Esophagus muscularis mucosa (tissue), 4 donors: ENCODE measurements at regions not wholly inside any gene's neighbourhood (a gene's known extent, or its start where the extent isn't known, plus 50 kb on each side); places are given as distances from the start of the nearest gene placed in this dataset.

Source experiments
- DNase-seq: peaks from one replicate; pipeline ENCODE4 v3.0.0-alpha.2; 2017; ENCODE audit errors: extremely low spot score
- H3K27ac ChIP-seq, 4 donors: fragments of 200-600 bp; sonication (generic); replicated peaks in 1 of 4; 1 replicate in 3 of 4; 2 replicates in 1 of 4; pipeline ENCODE4 v1.5.1; 2016 to 2019; ENCODE audit warnings: mild to moderate bottlenecking in 1 of 4
- H3K27me3 ChIP-seq, 4 donors: fragments of 200-600 bp; sonication (generic); one replicate each; pipeline versions ENCODE4 v1.5.1 to v1.6.0; 2016 to 2019
- H3K36me3 ChIP-seq, 4 donors: fragments of 200-600 bp; sonication (generic); one replicate each; pipeline ENCODE4 v1.5.1; 2016 to 2019
- H3K4me1 ChIP-seq, 4 donors: fragments of 200-600 bp; sonication (generic); one replicate each; pipeline ENCODE4 v1.5.1; 2016 to 2019
- H3K4me3 ChIP-seq, 4 donors: fragments of 200-600 bp; sonication (generic); 1 replicate in 2 of 4; 2 replicates in 2 of 4; pipeline ENCODE4 v1.5.1; 2016 to 2019; ENCODE audit warnings: mild to moderate bottlenecking in 4 of 4, moderate library complexity in 1 of 4
- H3K9me3 ChIP-seq, 4 donors: fragments of 200-600 bp; sonication (generic); 1 replicate in 3 of 4; 2 replicates in 1 of 4; pipeline ENCODE4 v1.5.1; 2016 to 2019
- EP300 ChIP-seq: sonication (generic); formaldehyde crosslinking; IDR thresholded peaks from one replicate; pipeline ENCODE4 v1.6.1; 2017; ENCODE audit warnings: antibody characterized with exemption
- POLR2A ChIP-seq: fragments of 450-650 bp; IDR thresholded peaks from one replicate; pipeline ENCODE4 v1.6.1; 2017; ENCODE audit warnings: antibody characterized with exemption, moderate library complexity, mild to moderate bottlenecking, low read depth
- POLR2AphosphoS5 ChIP-seq, 2 donors: sonication (generic); formaldehyde crosslinking; IDR thresholded peaks; one replicate each; pipeline ENCODE4 v1.6.1; 2017; ENCODE audit warnings: antibody characterized with exemption in 2 of 2
- WGBS: methylation state at CpG from one replicate; pipeline ENCODE4 v1.1.5; 2018; 5-methylcytosine and 5-hydroxymethylcytosine counted together
- intact Hi-C: fragments of 100-400 bp; cut with DNase I; formaldehyde crosslinking; loops from one replicate; pipeline ENCODE4 v1.15.1; 2023
- TF ChIP-seq, protein P1 (sequence below), 3 experiments: fragments of 200-600 bp in 2 of 3; fragments of 450-650 bp in 1 of 3; sonication (generic) in 2 of 3; IDR thresholded peaks; one replicate each; pipeline ENCODE4 v1.5.1; 2017 to 2019; ENCODE audit warnings: antibody characterized with exemption in 3 of 3, mild to moderate bottlenecking in 2 of 3, moderate library complexity in 1 of 3

DNA sequence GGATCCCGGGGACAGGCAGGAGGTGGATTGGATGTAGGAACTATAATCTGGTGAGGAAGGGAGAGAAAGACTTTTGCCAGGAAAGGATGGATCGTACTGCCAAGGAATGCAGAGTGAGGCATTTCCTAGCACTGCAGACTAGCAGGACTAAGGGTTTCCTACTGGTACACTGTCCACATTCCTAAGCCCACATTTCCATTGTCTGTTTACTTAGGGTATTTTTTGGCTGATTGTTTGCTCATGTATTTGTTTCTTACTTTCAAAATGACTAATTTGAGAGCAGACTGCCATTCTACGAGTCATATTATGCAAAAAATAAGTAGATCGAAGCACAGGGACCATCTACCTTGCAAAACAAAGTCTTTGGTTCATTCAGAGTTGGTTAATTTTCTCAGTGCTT lies 1029.5 kb upstream of the NR2F2 start:
- H3K4me3 ChIP-seq: no peak overlapping the region
- H3K27ac ChIP-seq: no peak overlapping the region
- WGBS: 71% methylated on average over 4 of the region's 4 CpGs
- TF ChIP-seq EP300 (no peak), POLR2A (no peak), POLR2AphosphoS5 (IDR thresholded peaks at IDR 0.05) (no peak)
- TF ChIP-seq, protein P1, sequence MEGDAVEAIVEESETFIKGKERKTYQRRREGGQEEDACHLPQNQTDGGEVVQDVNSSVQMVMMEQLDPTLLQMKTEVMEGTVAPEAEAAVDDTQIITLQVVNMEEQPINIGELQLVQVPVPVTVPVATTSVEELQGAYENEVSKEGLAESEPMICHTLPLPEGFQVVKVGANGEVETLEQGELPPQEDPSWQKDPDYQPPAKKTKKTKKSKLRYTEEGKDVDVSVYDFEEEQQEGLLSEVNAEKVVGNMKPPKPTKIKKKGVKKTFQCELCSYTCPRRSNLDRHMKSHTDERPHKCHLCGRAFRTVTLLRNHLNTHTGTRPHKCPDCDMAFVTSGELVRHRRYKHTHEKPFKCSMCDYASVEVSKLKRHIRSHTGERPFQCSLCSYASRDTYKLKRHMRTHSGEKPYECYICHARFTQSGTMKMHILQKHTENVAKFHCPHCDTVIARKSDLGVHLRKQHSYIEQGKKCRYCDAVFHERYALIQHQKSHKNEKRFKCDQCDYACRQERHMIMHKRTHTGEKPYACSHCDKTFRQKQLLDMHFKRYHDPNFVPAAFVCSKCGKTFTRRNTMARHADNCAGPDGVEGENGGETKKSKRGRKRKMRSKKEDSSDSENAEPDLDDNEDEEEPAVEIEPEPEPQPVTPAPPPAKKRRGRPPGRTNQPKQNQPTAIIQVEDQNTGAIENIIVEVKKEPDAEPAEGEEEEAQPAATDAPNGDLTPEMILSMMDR (IDR thresholded peaks at IDR 0.05): no peak
- intact Hi-C loops: no loop called here
- no peaks in the 10 kb centered on the region for H3K36me3 ChIP-seq
- peaks cover 14 to 24% (median 20%) of the 10 kb centered on the region in 4 donors for H3K4me1 ChIP-seq
- no peaks in the 10 kb centered on the region for H3K27me3 ChIP-seq
- H3K9me3 ChIP-seq: no peaks in the 10 kb centered on the region
- no peak for DNase-seq

DNA sequence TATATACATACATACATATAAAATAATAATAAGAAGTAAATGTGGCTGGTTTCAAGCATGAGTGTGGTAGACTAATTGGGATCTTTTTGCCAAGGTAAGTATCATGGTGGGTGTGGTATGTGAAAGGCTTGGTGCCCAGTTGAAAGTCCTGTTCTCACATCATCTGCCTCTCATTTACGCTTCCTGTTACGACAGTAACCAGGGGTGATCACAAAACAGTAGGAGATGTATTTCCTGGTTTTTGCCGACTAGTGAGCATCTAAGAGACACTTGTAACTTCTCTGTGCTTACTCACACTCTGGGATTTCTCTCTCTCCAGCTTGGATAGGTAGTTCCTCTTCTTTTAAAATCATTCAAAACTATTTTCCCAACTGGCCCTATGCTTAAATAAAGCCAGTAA lies 1028.3 kb upstream of the NR2F2 start:
- intact Hi-C loops: no loop called here
- Histone ChIP-seq H3K27me3 (no peaks in the 10 kb centered on the region), H3K27ac (no peak overlapping the region)

DNA sequence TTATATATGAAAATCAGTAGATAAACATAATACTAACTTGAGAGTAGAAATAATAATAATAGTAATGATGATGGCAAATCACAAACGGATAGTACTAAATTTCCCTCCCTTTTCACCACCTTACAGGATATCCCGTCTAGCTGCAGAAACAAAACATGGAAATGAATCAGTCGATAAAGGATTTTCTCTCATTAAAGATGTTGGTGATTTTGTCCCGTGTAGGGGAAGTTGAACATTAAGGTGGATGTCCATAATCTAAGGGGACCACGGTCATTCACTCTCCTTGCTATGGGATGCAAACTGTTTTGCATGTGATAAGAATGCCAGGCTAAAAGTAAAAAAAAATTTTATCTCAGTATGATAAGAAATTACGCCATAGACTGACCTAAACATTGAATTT lies 1027.7 kb upstream of the NR2F2 start:
- H3K4me1 ChIP-seq: peaks cover 11 to 13% (median 12%) of the 10 kb centered on the region in 4 donors

More for the DNA sequence above, 1028.3 kb upstream of the NR2F2 start:
- Histone ChIP-seq H3K9me3 (no peaks in the 10 kb centered on the region), H3K36me3 (no peaks in the 10 kb centered on the region), H3K4me3 (no peak overlapping the region), H3K4me1 (peaks cover 11 to 13% (median 12%) of the 10 kb centered on the region in 4 donors)
- 62% methylated on average over 3 of the region's 3 CpGs for WGBS
- no peak for DNase-seq
- TF ChIP-seq EP300 (no peak), POLR2AphosphoS5 (IDR thresholded peaks at IDR 0.05) (no peak), POLR2A (no peak)
- TF ChIP-seq, protein P1 (IDR thresholded peaks at IDR 0.05): no peak

DNA sequence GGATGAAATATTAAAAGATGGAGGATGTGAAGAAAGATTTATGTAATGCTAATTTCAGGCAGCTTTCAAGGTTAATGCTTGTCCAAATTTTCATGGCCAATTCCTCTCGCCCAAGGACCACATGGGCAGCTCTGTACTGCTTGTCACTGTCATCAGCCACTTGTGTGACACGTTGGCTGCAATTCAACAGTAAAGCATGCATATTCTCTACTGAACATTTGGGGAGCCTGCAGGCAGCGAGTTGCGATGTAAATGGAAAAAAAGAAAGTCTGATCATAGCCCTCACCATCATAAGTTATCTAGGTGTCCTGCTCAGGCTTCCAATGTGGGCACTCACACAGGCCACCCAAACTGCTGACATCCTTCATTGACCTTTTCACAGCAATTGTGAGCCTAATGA lies 1026.8 kb upstream of the NR2F2 start:
- intact Hi-C loops: no loop called here
- Histone ChIP-seq H3K27me3 (no peaks in the 10 kb centered on the region), H3K27ac (peak overlapping the region; percentile 59 to 72 (median 72)), H3K9me3 (no peaks in the 10 kb centered on the region), H3K36me3 (no peaks in the 10 kb centered on the region), H3K4me1 (peaks cover 11 to 13% (median 12%) of the 10 kb centered on the region in 4 donors), H3K4me3 (peak overlapping the region in 1 of 4 donors; percentile 8)
- no peak for DNase-seq
- no peak for TF ChIP-seq EP300
- TF ChIP-seq POLR2A: no peak
- TF ChIP-seq, protein P1 (IDR thresholded peaks at IDR 0.05): no peak
- no peak for TF ChIP-seq POLR2AphosphoS5 (IDR thresholded peaks at IDR 0.05)
- WGBS: 70% methylated on average over 4 of the region's 4 CpGs

More for the DNA sequence above, 1027.7 kb upstream of the NR2F2 start:
- no peak overlapping the region for H3K27ac ChIP-seq
- no peaks in the 10 kb centered on the region for H3K27me3 ChIP-seq
- no peak overlapping the region for H3K4me3 ChIP-seq
- no peak for DNase-seq
- intact Hi-C loops: no loop called here
- H3K9me3 ChIP-seq: no peaks in the 10 kb centered on the region
- 78% methylated on average over 6 of the region's 6 CpGs for WGBS
- TF ChIP-seq POLR2AphosphoS5 (IDR thresholded peaks at IDR 0.05): no peak
- TF ChIP-seq EP300: no peak
- TF ChIP-seq, protein P1 (IDR thresholded peaks at IDR 0.05): no peak
- TF ChIP-seq POLR2A: no peak
- H3K36me3 ChIP-seq: no peaks in the 10 kb centered on the region
